Adrenal gland (tissue), 5 donors: ENCODE measurements at regions not wholly inside any gene's neighbourhood (a gene's known extent, or its start where the extent isn't known, plus 50 kb on each side); places are given as distances from the start of the nearest gene placed in this dataset.

Experiments
- POLR2A ChIP-seq, 2 donors: fragments of 450-650 bp; IDR thresholded peaks; one replicate each; pipeline ENCODE4 v1.6.1; 2017; ENCODE audit warnings: antibody characterized with exemption in 2 of 2, mild to moderate bottlenecking in 2 of 2, moderate library complexity in 1 of 2
- TF ChIP-seq, protein P1 (sequence below), 6 experiments: fragments of 450-650 bp in 4 of 6; fragments of 200-600 bp in 2 of 6; sonication (generic) in 1 of 6; IDR thresholded peaks; 1 replicate in 5 of 6; 2 replicates in 1 of 6; pipeline versions ENCODE4 v1.5.1 to v1.8.0; 2016 to 2021; ENCODE audit warnings: antibody characterized with exemption in 6 of 6, mild to moderate bottlenecking in 2 of 6, moderate library complexity in 1 of 6
- donor health status: DM: no; HTN: no; CAD: no.

DNA sequence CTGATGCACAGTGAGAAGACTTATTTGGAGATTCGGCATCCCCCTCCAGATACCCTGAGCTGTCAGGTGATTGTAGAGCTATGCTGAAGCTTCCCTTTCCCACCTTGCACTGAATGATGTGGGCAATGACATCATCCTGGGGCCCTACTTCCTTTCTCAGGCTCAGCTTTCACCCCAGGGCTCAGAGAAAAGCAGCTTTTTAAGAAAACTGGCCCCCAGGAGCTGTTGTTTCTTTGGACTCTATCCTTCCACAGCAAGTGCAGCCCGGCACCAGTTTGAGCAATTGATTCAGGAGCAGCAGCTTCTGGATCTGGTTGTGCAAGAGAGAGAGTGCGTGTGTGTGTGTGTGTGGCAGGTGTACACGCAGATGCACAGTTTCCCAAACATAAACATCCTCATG is 251.3 kb downstream of the ANAPC1 start:
- no peak for TF ChIP-seq POLR2A (IDR thresholded peaks at IDR 0.05)
- TF ChIP-seq, protein P1, sequence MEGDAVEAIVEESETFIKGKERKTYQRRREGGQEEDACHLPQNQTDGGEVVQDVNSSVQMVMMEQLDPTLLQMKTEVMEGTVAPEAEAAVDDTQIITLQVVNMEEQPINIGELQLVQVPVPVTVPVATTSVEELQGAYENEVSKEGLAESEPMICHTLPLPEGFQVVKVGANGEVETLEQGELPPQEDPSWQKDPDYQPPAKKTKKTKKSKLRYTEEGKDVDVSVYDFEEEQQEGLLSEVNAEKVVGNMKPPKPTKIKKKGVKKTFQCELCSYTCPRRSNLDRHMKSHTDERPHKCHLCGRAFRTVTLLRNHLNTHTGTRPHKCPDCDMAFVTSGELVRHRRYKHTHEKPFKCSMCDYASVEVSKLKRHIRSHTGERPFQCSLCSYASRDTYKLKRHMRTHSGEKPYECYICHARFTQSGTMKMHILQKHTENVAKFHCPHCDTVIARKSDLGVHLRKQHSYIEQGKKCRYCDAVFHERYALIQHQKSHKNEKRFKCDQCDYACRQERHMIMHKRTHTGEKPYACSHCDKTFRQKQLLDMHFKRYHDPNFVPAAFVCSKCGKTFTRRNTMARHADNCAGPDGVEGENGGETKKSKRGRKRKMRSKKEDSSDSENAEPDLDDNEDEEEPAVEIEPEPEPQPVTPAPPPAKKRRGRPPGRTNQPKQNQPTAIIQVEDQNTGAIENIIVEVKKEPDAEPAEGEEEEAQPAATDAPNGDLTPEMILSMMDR (IDR thresholded peaks at IDR 0.05), result no peak
